HCT116 (cell line): ENCODE measurements at regions not wholly inside any gene's neighbourhood (a gene's known extent, or its start where the extent isn't known, plus 50 kb on each side); places are given as distances from the start of the nearest gene placed in this dataset.

Source experiments
- CTCF ChIP-seq, 3 experiments: fragments of 200-600 bp in 1 of 3; sonication (generic) in 1 of 3; IDR thresholded peaks in 2 of 3; conservative IDR thresholded peaks in 1 of 3; 2 replicates each; pipeline ENCODE4 v1.5.1; 2012 to 2017; ENCODE audit warnings: low read depth in 2 of 3, low read length in 2 of 3, antibody characterized with exemption in 1 of 3, borderline replicate concordance in 1 of 3, control low read depth in 1 of 3, mild to moderate bottlenecking in 1 of 3, mixed read lengths in 1 of 3, mixed run types in 1 of 3, moderate library complexity in 1 of 3; ENCODE audit not compliant: insufficient read depth in 1 of 3
- EGR1 ChIP-seq: IDR thresholded peaks from 2 replicates; pipeline ENCODE4 v1.6.1; 2012; ENCODE audit warnings: low read depth
- EZH2 ChIP-seq: fragments of 200-600 bp; sonication (generic); IDR thresholded peaks from 2 replicates; pipeline ENCODE4 v1.6.1; 2017; ENCODE audit warnings: antibody characterized with exemption, mixed run types
- EZH2phosphoT487 ChIP-seq: fragments of 200-600 bp; IDR thresholded peaks from 2 replicates; pipeline ENCODE4 v1.6.1; 2018; ENCODE audit warnings: antibody characterized with exemption, borderline replicate concordance
- JUND ChIP-seq: IDR thresholded peaks from 2 replicates; pipeline ENCODE4 v1.6.1; 2012
- MAX ChIP-seq: IDR thresholded peaks from 2 replicates; pipeline ENCODE4 v1.6.1; 2012
- POLR2A ChIP-seq: IDR thresholded peaks from 2 replicates; pipeline ENCODE4 v1.7.0; 2011; ENCODE audit warnings: borderline replicate concordance; ENCODE audit not compliant: insufficient read depth, insufficient read length; ENCODE audit errors: extremely low read depth
- POLR2AphosphoS5 ChIP-seq: IDR thresholded peaks from 2 replicates; pipeline ENCODE4 v1.6.1; 2011; ENCODE audit warnings: mild to moderate bottlenecking, low read depth, low read length, moderate library complexity
- RAD21 ChIP-seq: IDR thresholded peaks from 2 replicates; pipeline ENCODE4 v1.6.1; 2012; ENCODE audit warnings: low read depth, mild to moderate bottlenecking
- REST ChIP-seq: IDR thresholded peaks from 2 replicates; pipeline ENCODE4 v1.6.1; 2012; ENCODE audit warnings: low read depth
- SIN3A ChIP-seq: IDR thresholded peaks from 2 replicates; pipeline ENCODE4 v1.6.1; 2012; ENCODE audit warnings: low read depth
- TCF7L2 ChIP-seq: IDR thresholded peaks from 2 replicates; pipeline ENCODE4 v1.7.0; 2011; ENCODE audit warnings: borderline replicate concordance, inconsistent platforms; ENCODE audit not compliant: insufficient read depth, insufficient read length; ENCODE audit errors: extremely low read depth
- ZBTB33 ChIP-seq: IDR thresholded peaks from 2 replicates; pipeline ENCODE4 v1.6.1; 2011; ENCODE audit warnings: mild to moderate bottlenecking, low read length, moderate library complexity; ENCODE audit not compliant: insufficient replicate concordance; ENCODE audit errors: extremely low read depth

- TF ChIP-seq MAX (no peak), POLR2AphosphoS5 (no peak), ZBTB33 (no peak), CTCF (IDR thresholded peaks at IDR 0.05 in 2 of 3, conservative IDR thresholded peaks at IDR 0.05 in 1 of 3; ENCODE audit: borderline replicate concordance in 1 of 3, insufficient read depth in 1 of 3, low read depth in 2 of 3, low read length in 2 of 3) (no peak), POLR2A (no peak), SIN3A (no peak), EZH2 (no peak), EGR1 (no peak), EZH2phosphoT487 (no peak), JUND (no peak), RAD21 (no peak), REST (no peak), TCF7L2 (no peak)
Observed at GRCh38 chr17:77478281-77478680, 337.5 kb downstream of the SEC14L1 start.
